ENCODE measurements at regions not wholly inside any gene's neighbourhood (a gene's known extent, or its start where the extent isn't known, plus 50 kb on each side); places are given as distances from the start of the nearest gene placed in this dataset.

GRCh38 chr3:40605960-40606359 lies 81.2 kb downstream of the ZNF621 start:
- TF ChIP-seq EZH2 (IDR thresholded peaks at IDR 0.05; ENCODE audit: insufficient read depth, poor library complexity, severe bottlenecking): no peak
- TF ChIP-seq EZH2phosphoT487 (IDR thresholded peaks at IDR 0.05; ENCODE audit: insufficient read depth, low read depth): no peak
